ENCODE measurements at regions not wholly inside any gene's neighbourhood (a gene's known extent, or its start where the extent isn't known, plus 50 kb on each side); places are given as distances from the start of the nearest gene placed in this dataset.

DNA sequence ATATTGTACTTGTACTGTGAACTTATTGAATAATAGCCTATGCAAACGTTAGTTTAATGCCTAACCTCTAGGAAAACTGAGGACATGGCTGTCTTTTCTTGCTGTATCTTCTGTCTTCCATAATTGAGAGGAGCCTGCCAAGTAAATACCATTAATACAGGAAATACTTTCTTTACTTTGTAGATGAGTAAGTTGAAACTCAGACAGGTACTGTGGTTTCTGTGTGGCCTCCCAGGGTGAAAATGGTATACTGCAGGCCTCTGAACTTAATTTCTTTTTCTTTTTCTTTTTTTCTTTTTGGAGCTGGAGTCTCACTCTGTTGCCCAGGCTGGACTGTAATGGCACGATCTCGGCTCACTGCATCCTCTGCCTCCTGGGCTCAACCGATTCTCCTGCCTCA, 208.8 kb upstream of the ADGRL4 start:
- Histone ChIP-seq H3K4me3 (ENCODE audit: extremely low read depth in 1 of 4, insufficient read depth in 2 of 4, low read depth in 3 of 4, low read length in 4 of 4) (no peak overlapping the region), H3K79me2 (ENCODE audit: control insufficient read depth in 1 of 2, insufficient read depth in 2 of 2, low read length in 2 of 2) (no peaks in the 10 kb centered on the region), H2BK5ac (ENCODE audit: low read depth, low read length) (no peak overlapping the region), H2AK5ac (ENCODE audit: low read depth, low read length) (no peak overlapping the region), H3K9me3 (ENCODE audit: insufficient read depth in 2 of 2, low read depth in 1 of 2, low read length in 1 of 2) (peaks cover under 1 to 7% of the 10 kb centered on the region in 2 experiments; a peak in 2 of 4 replicates), H4K5ac (ENCODE audit: insufficient read length, low read depth, low read length) (no peak overlapping the region), H2BK15ac (ENCODE audit: low read length) (no peak overlapping the region), H4K20me1 (replicated peaks in 1 of 2; ENCODE audit: control insufficient read depth in 1 of 2, insufficient read depth in 2 of 2, low read length in 2 of 2) (no peaks in the 10 kb centered on the region), H3K23ac (ENCODE audit: insufficient read length) (no peak overlapping the region), H2BK120ac (replicated peaks; ENCODE audit: low read depth, low read length) (no peak overlapping the region), H2BK20ac (ENCODE audit: low read length) (no peak overlapping the region), H3K9ac (replicated peaks in 1 of 4; ENCODE audit: extremely low read depth in 1 of 4, low read depth in 3 of 4, low read length in 3 of 4) (no peak overlapping the region), H3K18ac (ENCODE audit: extremely low read depth, low read length) (no peak overlapping the region), H2BK12ac (ENCODE audit: low read depth, low read length) (no peak overlapping the region), H4K91ac (replicated peaks; ENCODE audit: insufficient read length, low read length) (no peak overlapping the region), H4K8ac (ENCODE audit: extremely low read depth, insufficient read depth, low read length) (no peak overlapping the region), H3K79me1 (ENCODE audit: low read depth, low read length) (no peaks in the 10 kb centered on the region), H3K36me3 (ENCODE audit: control insufficient read depth in 2 of 4, insufficient read depth in 4 of 4, low read length in 3 of 4) (no peaks in the 10 kb centered on the region), H3K4ac (replicated peaks; ENCODE audit: insufficient read length, low read depth, low read length) (no peak overlapping the region), H3K23me2 (ENCODE audit: low read depth, low read length) (no peaks in the 10 kb centered on the region), H3K4me2 (ENCODE audit: insufficient read depth in 1 of 2, low read depth in 2 of 2, low read length in 2 of 2) (no peak overlapping the region), H3K4me1 (replicated peaks in 1 of 4; ENCODE audit: control insufficient read depth in 3 of 4, insufficient read depth in 4 of 4, low read length in 3 of 4) (no peaks in the 10 kb centered on the region), H3K14ac (ENCODE audit: insufficient read length) (no peak overlapping the region), H2AFZ (ENCODE audit: low read length) (no peak overlapping the region), H3K56ac (replicated peaks; ENCODE audit: insufficient read length, low read depth, low read length) (no peak overlapping the region), H3K27ac (ENCODE audit: low read depth, low read length) (no peak overlapping the region), H3K27me3 (replicated peaks in 1 of 4; ENCODE audit: control insufficient read depth in 3 of 4, extremely low read depth in 1 of 4, insufficient read depth in 3 of 4, low read length in 3 of 4) (no peaks in the 10 kb centered on the region)
- CTCF ChIA-PET (ENCODE audit: partially characterized antibody), result no interaction called here
- POLR2A ChIA-PET (ENCODE audit: partially characterized antibody), result no interaction called here
- DNase-seq (ENCODE audit: low read depth in 1 of 2, low spot score in 2 of 2) (no peak), FAIRE-seq (no peak)
- 96% methylated on average over 4 of the region's 4 CpGs; no CpG with 5 or more reads in 1 of the 2 experiments for WGBS, 2 experiments (ENCODE audit: extremely low coverage in 1 of 2, insufficient coverage in 1 of 2, insufficient read length in 1 of 2, insufficient replicate concordance in 2 of 2, low coverage in 1 of 2, low lambda C conversion rate in 2 of 2, missing lambda C conversion rate in 1 of 2)
- TF ChIP-seq FOSL1 (IDR thresholded peaks at IDR 0.05; ENCODE audit: insufficient read depth, low read depth, low read length) (no peak), RXRA (IDR thresholded peaks at IDR 0.05; ENCODE audit: insufficient read depth, low read depth, low read length) (no peak), ZNF274 (IDR thresholded peaks at IDR 0.05; ENCODE audit: borderline replicate concordance, extremely low read depth, low read length) (no peak), CHD2 (IDR thresholded peaks at IDR 0.05; ENCODE audit: low read length) (no peak), EP300 (IDR thresholded peaks at IDR 0.05; ENCODE audit: borderline replicate concordance in 1 of 2, low read depth in 2 of 2, low read length in 2 of 2) (no peak)

Measured in H1 (cell line).